HG03159 (cell line): ENCODE measurements at regions not wholly inside any gene's neighbourhood (a gene's known extent, or its start where the extent isn't known, plus 50 kb on each side); places are given as distances from the start of the nearest gene placed in this dataset.

ENCODE experiments used
- ATAC-seq: cut with Tn5 transposase; IDR thresholded peaks from one replicate; pipeline ENCODE4 v1.9.1; 2021; ENCODE audit warnings: mild to moderate bottlenecking, moderate library complexity; ENCODE audit not compliant: unreplicated experiment

- ATAC-seq = no peak
Measured at GRCh38 chr11:98559961-98560360, 460.8 kb upstream of the CNTN5 start.

GRCh38 chr11:98561252-98561651 is 459.5 kb upstream of the CNTN5 start:
- ATAC-seq = no peak

- no peak for ATAC-seq
Measured at GRCh38 chr11:98561877-98562395, 458.8 kb upstream of the CNTN5 start.

GRCh38 chr11:98564233-98564632 is 456.5 kb upstream of the CNTN5 start:
- no peak for ATAC-seq

GRCh38 chr11:98564881-98565280 is 455.9 kb upstream of the CNTN5 start:
- ATAC-seq = no peak

- ATAC-seq = no peak
Measured at GRCh38 chr11:98565311-98565710, 455.4 kb upstream of the CNTN5 start.

GRCh38 chr11:98566978-98567377 is 453.8 kb upstream of the CNTN5 start:
- ATAC-seq = no peak

GRCh38 chr11:98568013-98568412 is 452.7 kb upstream of the CNTN5 start:
- ATAC-seq = no peak

GRCh38 chr11:98572941-98573340 is 447.8 kb upstream of the CNTN5 start:
- no peak for ATAC-seq

- ATAC-seq = no peak
Measured at GRCh38 chr11:98587884-98588283, 432.9 kb upstream of the CNTN5 start.

- no peak for ATAC-seq
Measured at GRCh38 chr11:98589967-98590366, 430.8 kb upstream of the CNTN5 start.

GRCh38 chr11:98600103-98600502 is 420.6 kb upstream of the CNTN5 start:
- no peak for ATAC-seq

GRCh38 chr11:98600786-98601773 is 419.7 kb upstream of the CNTN5 start:
- ATAC-seq = no peak

- ATAC-seq = no peak
Measured at GRCh38 chr11:98616098-98616655, 404.6 kb upstream of the CNTN5 start.

- ATAC-seq = no peak
Measured at GRCh38 chr11:98621767-98622166, 399.0 kb upstream of the CNTN5 start.

- no peak for ATAC-seq
Measured at GRCh38 chr11:98625526-98625925, 395.2 kb upstream of the CNTN5 start.

GRCh38 chr11:98630736-98631135 is 390.0 kb upstream of the CNTN5 start:
- no peak for ATAC-seq

- ATAC-seq = no peak
Measured at GRCh38 chr11:98657711-98658110, 363.0 kb upstream of the CNTN5 start.

- no peak for ATAC-seq
Measured at GRCh38 chr11:98659431-98659830, 361.3 kb upstream of the CNTN5 start.

- ATAC-seq = no peak
Measured at GRCh38 chr11:98674390-98674789, 346.4 kb upstream of the CNTN5 start.

- ATAC-seq = no peak
Measured at GRCh38 chr11:98679673-98680072, 341.1 kb upstream of the CNTN5 start.

GRCh38 chr11:98701541-98701940 is 319.2 kb upstream of the CNTN5 start:
- no peak for ATAC-seq
